Endothelial cell of umbilical vein (primary cell): ENCODE measurements at regions not wholly inside any gene's neighbourhood (a gene's known extent, or its start where the extent isn't known, plus 50 kb on each side); places are given as distances from the start of the nearest gene placed in this dataset.

ENCODE experiments used
- BruUV-seq: library from RNA; stranded (reverse); fragments of 400-500 nt; replicated peaks from 2 replicates; lab custom pipeline; 2021; lab: Mats Ljungman, UMichigan
- CTCF ChIA-PET: fragments of 300-600, 350-600 bp; sonication (Branson Sonifier 250); formaldehyde crosslinking; loops from one replicate; lab custom pipeline; 2021; ENCODE audit warnings: antibody characterized with exemption, inconsistent platforms; lab: Charles Lee
- POLR2A ChIA-PET: fragments of 300-600, 350-600 bp; sonication (Branson Sonifier 250); formaldehyde crosslinking; loops from one replicate; lab custom pipeline; 2021; ENCODE audit warnings: antibody characterized with exemption, inconsistent platforms; lab: Charles Lee
- DNase-seq: peaks from one replicate; pipeline ENCODE4 v3.0.0-alpha.2; 2011; ENCODE audit warnings: low read depth, low spot score
- FAIRE-seq: peaks from 2 replicates; lab custom pipeline; 2011; peaks lifted over from hg19 to GRCh38; lab: Jason Lieb, UNC
- H2AFZ ChIP-seq: 2 replicates; pipeline ENCODE4 v1.6.0; 2012; ENCODE audit warnings: low read depth, low read length, control low read depth, inconsistent platforms
- H3K27ac ChIP-seq: 2 replicates; pipeline ENCODE4 v1.5.1; 2011; ENCODE audit warnings: low read depth, mild to moderate bottlenecking, control low read depth, low read length, moderate library complexity; ENCODE audit not compliant: insufficient read depth
- H3K27me3 ChIP-seq, 2 experiments: 2 replicates each; pipeline versions ENCODE4 v1.6.0 to v1.6.1; 2011; ENCODE audit warnings: low read length in 2 of 2, mixed read lengths in 1 of 2; ENCODE audit not compliant: control insufficient read depth in 2 of 2, insufficient read depth in 2 of 2
- H3K36me3 ChIP-seq, 2 experiments: 2 replicates in 1 of 2; 3 replicates in 1 of 2; pipeline ENCODE4 v1.5.1; 2011; ENCODE audit warnings: low read length in 2 of 2, mild to moderate bottlenecking in 1 of 2, moderate library complexity in 1 of 2; ENCODE audit not compliant: control insufficient read depth in 2 of 2, insufficient read depth in 2 of 2; ENCODE audit errors: extremely low read depth in 1 of 2
- H3K4me1 ChIP-seq: 3 replicates; pipeline ENCODE4 v1.5.1; 2011; ENCODE audit warnings: mild to moderate bottlenecking, low read length; ENCODE audit not compliant: control insufficient read depth, insufficient read depth; ENCODE audit errors: extremely low read depth
- H3K4me2 ChIP-seq: 2 replicates; pipeline ENCODE4 v1.6.1; 2011; ENCODE audit warnings: low read length, control low read depth, mixed read lengths; ENCODE audit not compliant: insufficient read depth
- H3K4me3 ChIP-seq, 3 experiments: fragments of 200-600 bp in 1 of 3; sonication (generic), shearing (Covaris generic) in 1 of 3; replicated peaks in 1 of 3; 2 replicates each; pipeline ENCODE4 v1.5.1; 2011 to 2016; ENCODE audit warnings: control low read depth in 3 of 3, low read length in 3 of 3, mild to moderate bottlenecking in 2 of 3, inconsistent platforms in 1 of 3, low read depth in 1 of 3, moderate library complexity in 1 of 3; ENCODE audit not compliant: insufficient read depth in 1 of 3
- H3K79me2 ChIP-seq: 2 replicates; pipeline ENCODE4 v1.6.0; 2012; ENCODE audit warnings: low read length, inconsistent platforms; ENCODE audit not compliant: control insufficient read depth, insufficient read depth
- H3K9ac ChIP-seq: replicated peaks from 2 replicates; pipeline ENCODE3; 2011; ENCODE audit warnings: low read length, control low read depth; ENCODE audit not compliant: insufficient read depth; ENCODE audit errors: extremely low read depth
- H3K9me1 ChIP-seq: replicated peaks from 3 replicates; pipeline ENCODE4 v1.6.0; 2011; ENCODE audit warnings: mild to moderate bottlenecking, low read length; ENCODE audit not compliant: control insufficient read depth, insufficient read depth; ENCODE audit errors: extremely low read depth
- H3K9me3 ChIP-seq: replicated peaks from 2 replicates; pipeline ENCODE4 v1.5.1; 2012; ENCODE audit warnings: low read length, inconsistent platforms; ENCODE audit not compliant: control insufficient read depth, insufficient read depth
- H4K20me1 ChIP-seq: replicated peaks from 2 replicates; pipeline ENCODE3; 2011; ENCODE audit warnings: mild to moderate bottlenecking, low read length; ENCODE audit not compliant: control insufficient read depth, insufficient read depth; ENCODE audit errors: extremely low read depth
- FOS ChIP-seq: IDR thresholded peaks from 2 replicates; pipeline ENCODE4 v1.6.1; 2011; ENCODE audit warnings: mild to moderate bottlenecking, low read length, moderate library complexity, borderline replicate concordance; ENCODE audit not compliant: insufficient read depth
- GATA2 ChIP-seq: IDR thresholded peaks from 2 replicates; pipeline ENCODE4 v1.7.0; 2011; ENCODE audit warnings: low read depth, mild to moderate bottlenecking, moderate library complexity, mixed read lengths, low read length; ENCODE audit not compliant: insufficient read length, insufficient read depth
- JUN ChIP-seq: IDR thresholded peaks from 2 replicates; pipeline ENCODE4 v1.6.1; 2011; ENCODE audit warnings: borderline replicate concordance, low read depth; ENCODE audit not compliant: insufficient read length, insufficient read depth
- MAX ChIP-seq: IDR thresholded peaks from 2 replicates; pipeline ENCODE4 v1.6.1; 2011; ENCODE audit not compliant: insufficient read depth, insufficient read length
- MYC ChIP-seq: IDR thresholded peaks from one replicate; pipeline ENCODE4 v1.6.1; 2011; ENCODE audit warnings: mild to moderate bottlenecking, low read depth, low read length
- POLR2A ChIP-seq: IDR thresholded peaks from 2 replicates; pipeline ENCODE4 v1.6.1; 2012; ENCODE audit warnings: low read depth, mild to moderate bottlenecking, control low read depth, low read length
- dilution Hi-C: fragments of 300-500 bp; cut with MboI; formaldehyde crosslinking; loops from one replicate; pipeline ENCODE4 v1.15.0; 2019; ENCODE audit warnings: low sequenced_read_pairs; ENCODE audit not compliant: extremely low pct_ligation_motif_present
- intact Hi-C: fragments of 100-400 bp; cut with micrococcal nuclease; formaldehyde crosslinking; loops from one replicate; pipeline ENCODE4 v1.10.0; 2022

GRCh38 chr7:109215341-109215740 is 645.7 kb downstream of the DNAJB9 start:
- ChIA-PET CTCF (no interaction called here), POLR2A (no interaction called here)
- H3K4me1 ChIP-seq, result no peaks in the 10 kb centered on the region
- intact Hi-C loops, result no loop called here
- H3K27ac ChIP-seq, result no peak overlapping the region
- DNase-seq, result no peak
- no peaks in the 10 kb centered on the region for H3K9me1 ChIP-seq
- FAIRE-seq, result no peak
- no peaks in the 10 kb centered on the region for H4K20me1 ChIP-seq
- no peak overlapping the region for H3K4me3 ChIP-seq
- no peak overlapping the region for H2AFZ ChIP-seq
- dilution Hi-C loops, result no loop called here
- no peak overlapping the region for H3K4me2 ChIP-seq
- no peaks in the 10 kb centered on the region for H3K36me3 ChIP-seq
- H3K79me2 ChIP-seq, result no peaks in the 10 kb centered on the region
- no peak overlapping the region for H3K9ac ChIP-seq
- no peaks in the 10 kb centered on the region for H3K27me3 ChIP-seq
- no TSS peak for BruUV-seq
- peaks cover 3% of the 10 kb centered on the region for H3K9me3 ChIP-seq
- TF ChIP-seq GATA2, result no peak
- no peak for TF ChIP-seq JUN
- no peak for TF ChIP-seq MYC
- no peak for TF ChIP-seq FOS
- TF ChIP-seq MAX, result no peak

GRCh38 chr7:109224100-109224499 is 654.4 kb downstream of the DNAJB9 start:
- CTCF ChIA-PET, result no interaction called here

More at GRCh38 chr7:109224100-109224499, 654.4 kb downstream of the DNAJB9 start:
- no peaks in the 10 kb centered on the region for H3K36me3 ChIP-seq
- no peaks in the 10 kb centered on the region for H4K20me1 ChIP-seq
- no peaks in the 10 kb centered on the region for H3K9me1 ChIP-seq
- H2AFZ ChIP-seq, result no peak overlapping the region
- no peak overlapping the region for H3K27ac ChIP-seq
- no peaks in the 10 kb centered on the region for H3K79me2 ChIP-seq
- intact Hi-C loops, result no loop called here
- no TSS peak for BruUV-seq
- FAIRE-seq, result no peak
- dilution Hi-C loops, result no loop called here
- TF ChIP-seq MYC (no peak), FOS (no peak), JUN (no peak), POLR2A (no peak), MAX (no peak)
- no peaks in the 10 kb centered on the region for H3K27me3 ChIP-seq
- no peaks in the 10 kb centered on the region for H3K9me3 ChIP-seq
- POLR2A ChIA-PET, result no interaction called here
- DNase-seq, result no peak
- H3K4me3 ChIP-seq, result no peak overlapping the region
- H3K4me2 ChIP-seq, result no peak overlapping the region
- no peaks in the 10 kb centered on the region for H3K4me1 ChIP-seq
- H3K9ac ChIP-seq, result no peak overlapping the region
